ENCODE measurements at regions not wholly inside any gene's neighbourhood (a gene's known extent, or its start where the extent isn't known, plus 50 kb on each side); places are given as distances from the start of the nearest gene placed in this dataset.
"Not testable (repeated sequence)": the region's sequence is repeated elsewhere in the genome, so short reads cannot be mapped to it uniquely, and the experiment has no call there.

DNA sequence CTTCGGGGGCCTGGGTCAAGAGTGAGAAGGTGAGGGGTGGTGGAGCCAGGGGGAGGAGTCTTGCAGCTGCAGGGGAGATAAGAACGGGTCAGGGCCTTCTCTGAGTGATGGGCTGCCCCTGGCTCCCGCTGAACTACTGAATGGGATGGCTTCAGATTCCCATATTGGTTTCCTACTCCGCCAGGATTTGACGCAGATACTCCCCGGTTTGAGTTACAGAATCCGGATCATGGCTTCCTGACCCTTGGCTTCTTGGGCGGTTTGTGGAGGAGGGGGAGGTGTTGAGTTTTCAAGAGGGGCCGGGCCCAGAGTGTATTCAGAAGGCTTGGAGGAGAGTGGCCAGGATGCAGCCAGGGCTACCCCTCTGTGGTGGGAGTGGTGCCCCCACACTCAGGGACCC is 119.9 kb upstream of the ATP2B2 start:
- DNase-seq (ENCODE audit: low spot score) = no peak

DNA sequence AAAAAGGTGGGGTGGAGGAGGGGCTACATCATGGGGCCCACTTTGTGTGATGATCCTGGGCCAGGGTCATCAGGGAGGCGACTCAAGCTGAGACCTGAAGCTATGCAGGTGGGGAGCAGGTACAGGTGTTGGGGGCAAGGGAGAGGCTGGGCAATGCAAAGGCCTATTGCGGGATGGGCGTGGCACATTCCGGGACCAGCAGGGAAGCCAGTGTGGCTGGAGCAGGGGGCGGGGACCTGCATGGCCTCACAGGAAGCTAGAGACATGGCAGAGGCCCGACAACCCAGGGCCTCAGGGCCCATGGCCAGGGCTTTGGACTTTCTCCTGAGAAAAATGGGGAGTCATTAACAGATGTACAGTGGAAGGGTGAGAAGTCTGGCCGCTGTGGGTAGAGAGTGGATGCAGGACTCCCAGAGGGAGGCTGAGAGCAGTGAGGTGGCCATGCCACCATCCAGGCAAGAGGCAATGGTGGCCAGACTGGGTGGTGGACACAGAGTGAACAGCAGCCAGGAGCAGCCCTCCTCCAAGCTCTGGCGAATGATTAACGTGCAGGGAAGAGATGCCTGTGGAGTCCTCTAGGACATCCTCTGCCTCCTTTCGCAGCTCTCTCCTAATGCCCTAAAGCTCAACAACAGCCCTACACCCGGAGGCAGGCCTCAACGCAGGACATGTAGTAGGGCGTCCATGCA is 122.6 kb upstream of the ATP2B2 start:
- DNase-seq (ENCODE audit: low spot score) = no peak

DNA sequence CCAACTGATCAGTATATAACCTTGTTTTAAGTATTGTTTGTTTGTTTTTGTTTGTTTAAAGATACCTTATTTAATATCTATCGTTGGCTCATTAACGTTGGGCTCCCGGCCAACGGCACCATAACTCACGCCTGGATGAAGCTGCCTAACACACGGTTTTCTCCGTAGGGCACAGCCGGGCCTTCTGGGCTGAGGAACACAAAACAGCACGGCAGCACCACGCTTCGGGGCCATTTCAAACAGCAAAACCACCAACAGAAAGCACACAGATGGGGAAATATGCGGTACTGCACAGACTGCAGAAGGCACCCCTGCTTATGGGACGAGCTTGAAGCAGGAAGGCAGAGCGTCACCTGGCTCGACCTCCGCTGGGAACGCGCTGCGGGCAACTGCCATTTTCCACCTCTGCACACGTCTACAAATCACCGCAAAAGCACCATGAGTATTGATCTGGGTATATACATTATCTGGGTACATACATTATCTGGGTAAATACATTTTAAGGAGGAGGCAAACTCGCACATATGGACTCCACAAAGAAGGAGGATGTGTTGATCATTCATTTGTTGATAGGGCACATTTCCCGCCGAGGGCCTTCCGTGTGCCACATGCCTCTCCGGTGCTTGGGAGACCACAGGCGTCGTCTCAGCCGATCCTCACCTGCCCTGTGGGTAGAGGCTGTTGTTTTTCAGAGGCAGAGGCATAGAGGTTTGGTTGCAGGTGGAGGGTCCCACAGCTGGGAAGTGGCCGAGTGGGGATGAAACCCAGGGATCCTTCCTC is 123.7 kb upstream of the ATP2B2 start:
- no peak for DNase-seq (ENCODE audit: low spot score)

DNA sequence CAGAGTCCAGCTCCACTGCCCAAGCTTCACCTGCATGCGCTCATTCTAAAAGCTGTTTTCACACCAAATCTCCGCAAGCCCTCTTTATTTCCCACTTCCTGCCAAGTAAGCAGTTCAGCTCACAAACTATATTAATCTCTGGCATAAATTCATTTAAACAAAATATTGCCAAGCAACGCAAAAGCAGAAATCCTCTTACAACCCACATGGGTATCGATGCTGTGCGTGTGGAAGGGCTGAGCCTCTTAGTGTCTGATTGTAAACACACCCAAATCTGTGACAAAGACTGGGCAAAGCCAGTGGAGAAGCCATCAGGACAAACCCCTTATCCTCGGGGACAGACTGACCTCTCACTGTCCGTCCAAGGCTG is 124.3 kb upstream of the ATP2B2 start:
- DNase-seq (ENCODE audit: low spot score) = no peak

DNA sequence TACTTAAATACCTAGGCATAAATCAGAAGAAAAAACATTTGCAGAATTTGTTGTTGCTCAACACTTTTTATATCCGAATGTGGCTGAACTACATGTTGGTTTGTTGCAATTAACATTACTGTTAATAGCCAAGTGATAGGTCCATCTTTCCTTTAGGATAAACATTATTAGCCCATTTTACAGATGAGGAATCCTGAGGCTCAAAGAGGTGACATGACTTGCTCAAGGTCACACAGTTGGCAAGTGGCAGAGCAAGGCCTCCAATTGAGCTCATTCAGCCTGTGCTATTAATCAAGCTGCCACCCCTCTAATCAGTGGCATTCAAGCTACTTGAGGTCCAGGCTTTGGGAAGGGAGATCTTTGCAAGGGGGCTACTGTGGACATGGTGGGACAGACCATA is 125.8 kb upstream of the ATP2B2 start:
- no peak for DNase-seq (ENCODE audit: low spot score)

DNA sequence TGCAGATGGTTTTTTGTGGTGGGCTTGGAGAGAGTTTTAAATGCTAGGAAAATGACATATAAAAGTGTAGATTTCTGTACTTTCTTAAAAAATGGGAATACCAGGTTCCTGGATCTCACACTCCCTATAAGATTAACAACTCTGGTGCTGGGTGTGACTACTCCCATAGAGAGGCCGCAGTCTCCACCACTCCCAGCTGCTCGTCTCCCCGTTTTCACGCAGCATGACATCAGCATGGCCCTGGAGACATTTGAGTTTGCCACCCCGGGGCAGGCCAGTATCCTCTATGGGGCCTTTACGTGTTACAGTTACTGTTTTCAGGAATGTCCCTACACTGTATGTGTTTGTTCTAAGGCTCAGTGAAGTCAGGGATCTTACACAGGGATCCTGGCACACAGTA is 126.7 kb upstream of the ATP2B2 start:
- DNase-seq (ENCODE audit: low spot score) = no peak

DNA sequence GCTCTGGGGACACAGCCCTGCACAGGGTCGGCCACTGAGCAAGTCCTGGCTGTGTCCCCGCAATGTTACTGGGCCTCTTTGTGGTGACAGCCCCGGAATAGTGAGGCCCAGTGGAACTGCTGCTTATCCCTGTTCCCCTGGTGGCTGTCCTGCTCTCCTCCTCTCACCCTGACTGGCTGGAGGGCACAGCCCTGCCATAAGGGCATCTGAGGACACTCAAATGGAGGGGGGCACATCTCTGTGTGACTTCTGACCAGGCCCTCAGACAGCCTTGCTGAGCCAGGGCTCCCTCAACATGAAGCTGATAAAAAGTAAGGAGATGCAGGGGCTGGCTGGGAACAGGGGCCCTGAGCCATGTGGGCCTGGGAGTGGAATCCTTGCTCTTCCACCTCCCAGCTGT is 127.4 kb upstream of the ATP2B2 start:
- DNase-seq (ENCODE audit: low spot score) = no peak

DNA sequence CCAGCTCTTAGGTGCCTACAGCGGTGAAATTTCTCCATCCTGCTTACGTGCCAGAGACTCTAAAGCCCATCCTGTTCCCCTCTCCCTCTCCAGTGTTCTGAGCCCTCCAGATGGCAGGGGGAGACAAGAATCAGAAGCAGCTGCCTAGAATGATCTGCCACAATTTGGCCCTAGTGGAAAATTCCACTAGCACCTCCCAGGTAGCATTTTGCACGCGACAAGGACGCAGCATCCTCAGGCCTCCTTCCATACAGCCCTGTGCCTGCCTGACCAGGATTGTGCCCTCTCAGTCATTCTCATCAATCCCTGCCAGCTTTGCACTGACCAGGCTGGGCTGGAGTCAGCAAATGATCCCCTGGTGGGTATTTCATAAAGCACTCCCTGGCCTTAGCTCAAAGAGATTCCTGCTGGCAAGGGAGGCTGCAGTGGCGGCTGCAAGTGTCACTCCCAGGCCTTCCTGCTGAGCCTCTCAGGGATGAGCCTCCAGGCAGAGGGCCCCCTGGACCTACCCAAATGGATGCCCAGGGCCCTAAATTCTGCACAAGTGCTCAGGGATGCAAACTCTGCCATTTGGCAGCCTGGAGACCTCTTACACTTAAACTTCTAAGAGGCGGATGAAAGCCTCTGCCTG is 130.2 kb upstream of the ATP2B2 start:
- DNase-seq (ENCODE audit: low spot score) = no peak

DNA sequence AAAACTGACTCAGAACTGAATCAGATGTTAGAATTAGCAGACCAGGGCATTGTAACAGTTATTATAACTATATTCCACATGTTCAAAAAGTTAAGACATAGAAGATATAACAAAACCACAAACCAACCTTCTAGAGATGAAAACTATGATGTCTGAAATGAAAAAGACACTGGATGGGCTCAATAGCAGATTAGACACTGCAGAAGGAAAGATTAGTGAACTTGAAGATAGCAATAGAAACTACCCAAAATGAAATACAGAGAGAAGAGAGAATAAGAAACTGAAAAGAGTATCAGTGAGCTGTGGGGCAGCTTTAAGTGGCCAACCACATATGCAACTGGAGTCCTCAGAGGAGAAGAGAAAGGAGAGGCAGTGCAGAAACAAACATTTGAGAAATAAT is 132.0 kb upstream of the ATP2B2 start:
- DNase-seq (ENCODE audit: low spot score) = no peak

DNA sequence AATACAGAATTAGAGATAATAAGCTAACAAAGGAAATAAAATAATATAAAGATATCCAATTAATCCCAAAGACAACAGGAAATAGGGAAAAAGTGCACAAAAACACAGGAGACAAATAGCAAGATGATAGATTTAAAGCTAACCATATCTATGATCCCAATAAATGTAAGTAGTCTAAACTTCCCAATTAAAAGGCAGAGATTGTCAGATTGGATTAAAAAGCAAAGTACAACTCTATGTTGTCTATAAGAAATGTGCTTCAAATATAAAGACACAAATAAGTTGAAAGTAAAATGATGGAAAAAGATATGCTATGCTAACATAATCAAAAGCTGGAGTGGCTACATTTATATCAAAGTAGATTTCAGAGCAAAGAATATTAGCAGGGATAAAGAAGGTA is 133.1 kb upstream of the ATP2B2 start:
- DNase-seq (ENCODE audit: low spot score) = no peak

DNA sequence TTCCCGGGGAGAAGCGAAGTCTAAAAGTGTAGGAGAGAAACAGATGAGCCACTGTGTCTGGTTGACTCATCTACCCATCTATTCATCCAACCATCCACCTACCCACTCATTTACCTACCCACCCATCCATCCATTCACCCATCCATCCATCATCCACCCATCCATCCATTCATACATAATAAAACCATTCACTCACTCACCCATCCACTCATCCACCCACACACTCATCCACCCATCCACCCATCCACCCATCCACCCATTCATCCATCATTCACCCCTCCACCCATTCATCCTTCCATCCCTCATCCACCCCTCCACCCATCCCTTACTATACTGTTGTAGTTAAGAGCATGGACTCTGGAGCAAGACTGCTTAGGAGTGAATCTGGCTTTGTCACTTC is 136.4 kb upstream of the ATP2B2 start:
- no peak for DNase-seq (ENCODE audit: low spot score)

DNA sequence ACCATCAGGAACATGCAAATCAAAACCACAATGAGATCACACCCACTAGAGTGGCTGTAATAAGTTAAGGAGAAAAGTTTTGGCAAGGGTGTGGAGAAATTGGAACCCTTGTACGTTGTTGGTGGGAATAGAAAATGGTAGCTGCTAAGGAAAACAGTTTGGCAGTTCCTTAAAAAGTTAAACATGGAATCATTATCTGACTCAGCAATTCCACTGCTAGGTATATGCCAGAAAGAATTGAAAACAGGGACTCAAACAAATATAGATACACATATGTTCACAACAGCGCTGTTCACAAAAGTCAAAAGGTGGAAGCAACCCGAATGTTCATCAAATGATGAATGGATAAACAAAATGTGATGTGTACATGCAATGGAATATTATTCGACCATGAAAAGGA is 138.8 kb upstream of the ATP2B2 start:
- no peak for DNase-seq (ENCODE audit: low spot score)

DNA sequence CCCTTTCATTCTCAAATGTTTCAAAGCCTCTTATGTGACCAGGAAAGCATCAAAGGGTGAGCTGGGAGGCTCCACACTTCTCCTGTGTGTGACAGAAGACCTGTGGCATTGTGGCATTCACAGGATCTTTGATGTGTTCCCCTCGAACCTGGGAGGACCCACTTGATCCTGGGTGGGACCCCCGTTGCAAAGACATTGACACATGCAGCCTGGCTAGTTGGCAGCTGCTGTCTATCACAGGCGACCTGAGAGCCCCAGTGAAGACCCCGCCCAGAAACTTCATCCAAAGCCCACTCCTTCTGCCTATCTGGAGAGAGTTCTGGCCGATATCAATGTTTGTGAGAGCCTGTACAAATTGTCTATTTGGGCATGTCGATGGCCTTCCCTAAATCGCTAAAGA is 140.4 kb upstream of the ATP2B2 start:
- DNase-seq (ENCODE audit: low spot score) = no peak

DNA sequence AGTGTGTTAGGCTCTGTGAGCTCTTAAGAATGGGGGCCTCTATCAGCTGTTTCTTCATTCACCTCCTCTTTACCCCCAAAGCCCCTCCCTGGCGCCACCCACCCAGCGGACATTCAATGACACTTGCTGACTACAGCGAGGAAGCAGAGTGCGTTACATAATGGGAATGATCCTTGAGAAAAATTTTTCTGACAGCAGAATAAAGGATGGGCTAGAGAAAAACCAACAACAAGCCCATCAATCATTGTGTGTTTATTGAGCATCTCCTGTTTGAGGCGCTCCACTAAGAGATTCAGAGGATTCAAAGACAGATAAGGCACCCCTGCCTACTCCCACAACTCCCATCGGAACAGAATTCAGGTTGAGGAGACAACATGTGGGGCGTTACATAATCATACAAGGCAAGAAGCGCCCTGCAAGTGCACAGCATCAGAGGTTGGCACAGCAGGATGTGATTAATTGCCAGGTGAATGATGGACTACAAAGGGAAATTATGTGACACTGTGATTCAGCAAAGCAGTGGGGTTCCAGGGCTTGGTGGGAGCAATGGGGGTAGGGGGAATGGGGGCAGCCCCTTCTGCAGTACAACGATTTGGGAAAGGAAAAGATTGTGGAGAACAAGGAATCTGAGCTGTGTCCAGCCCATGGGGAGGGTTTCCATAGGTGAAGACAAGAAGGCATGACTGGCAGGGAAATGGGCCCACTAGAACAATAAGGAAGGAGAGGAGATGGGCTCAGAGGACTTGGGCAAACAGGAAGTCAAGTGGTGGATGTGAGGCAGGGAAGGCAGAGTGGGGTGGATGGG is 141.3 kb upstream of the ATP2B2 start:
- no peak for DNase-seq (ENCODE audit: low spot score)

DNA sequence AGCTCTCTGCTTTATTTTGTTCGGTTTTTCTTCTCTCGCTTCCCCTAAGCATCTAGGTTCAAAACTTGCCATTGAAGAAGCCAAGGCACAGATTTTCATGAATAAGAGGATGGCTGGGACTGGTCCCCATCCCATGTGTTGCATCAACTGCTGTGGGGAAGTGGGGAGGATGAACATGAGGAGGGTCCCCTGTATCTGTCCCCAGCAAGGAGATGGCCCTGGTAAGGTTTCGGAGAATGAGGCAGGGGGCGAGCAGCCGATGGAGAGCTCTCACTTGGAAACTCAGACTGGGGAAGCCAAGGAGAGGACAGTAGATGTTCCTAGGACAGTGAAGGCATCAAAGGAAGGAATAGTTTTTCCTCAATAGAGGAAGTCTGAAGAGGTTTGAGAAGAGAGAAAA is 142.0 kb upstream of the ATP2B2 start:
- DNase-seq (ENCODE audit: low spot score) = no peak

DNA sequence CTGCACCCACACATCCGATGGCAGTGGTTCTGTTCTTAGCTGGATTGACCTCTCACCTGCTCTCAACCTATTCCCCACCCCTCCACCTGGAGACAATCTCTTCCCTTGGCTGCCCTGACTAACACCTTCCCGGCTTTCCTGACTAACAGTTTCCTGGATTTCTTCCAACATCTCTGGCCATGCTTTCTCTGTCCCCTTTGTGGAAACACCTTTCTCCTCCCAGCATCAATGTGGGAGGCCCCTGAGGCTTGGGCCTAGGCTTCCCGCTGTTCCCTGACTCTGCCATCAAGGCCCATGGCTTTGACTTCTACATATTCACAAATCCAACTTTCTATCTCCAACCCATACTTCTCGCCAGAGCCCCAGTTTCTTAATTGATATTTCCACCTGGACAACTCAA is 142.8 kb upstream of the ATP2B2 start:
- no peak for DNase-seq (ENCODE audit: low spot score)

DNA sequence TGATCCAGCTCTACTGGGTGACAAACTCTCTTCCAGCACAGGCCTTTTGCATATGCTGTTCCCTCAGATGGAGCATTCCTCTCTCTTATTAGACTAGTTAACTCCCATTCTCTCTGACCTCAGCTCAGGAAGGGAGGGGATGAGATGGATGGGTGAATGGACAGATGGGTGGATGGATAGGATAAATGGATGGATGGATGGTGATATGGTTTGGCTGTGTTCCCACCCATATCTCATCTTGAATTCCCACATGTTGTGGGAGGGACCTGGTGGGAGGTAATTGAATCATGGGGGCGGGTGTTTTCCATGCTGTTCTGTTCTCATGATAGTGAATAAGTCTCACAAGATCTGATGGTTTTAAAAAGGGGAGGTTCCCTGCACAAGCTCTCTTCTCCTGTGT is 144.1 kb upstream of the ATP2B2 start:
- DNase-seq (ENCODE audit: low spot score) = not testable (repeated sequence)

DNA sequence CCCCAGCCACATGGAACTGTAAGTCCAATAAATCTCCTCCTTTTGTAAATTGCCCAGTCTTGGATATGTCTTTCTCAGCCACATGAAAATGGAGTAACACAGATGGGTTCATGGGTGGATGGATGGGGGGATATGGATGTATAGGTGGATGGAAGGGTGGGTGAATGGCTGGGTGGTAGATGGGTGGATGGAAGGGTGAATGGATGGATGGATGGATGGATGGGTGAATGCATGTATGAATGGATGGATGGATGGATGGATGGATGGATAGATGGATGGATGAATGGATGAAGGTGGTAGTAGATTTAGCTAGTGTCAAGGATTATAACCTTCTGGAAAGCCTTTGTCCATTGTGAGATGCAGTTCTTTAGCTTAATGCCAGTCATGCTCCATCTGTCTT is 146.1 kb upstream of the ATP2B2 start:
- DNase-seq (ENCODE audit: low spot score) = no peak

DNA sequence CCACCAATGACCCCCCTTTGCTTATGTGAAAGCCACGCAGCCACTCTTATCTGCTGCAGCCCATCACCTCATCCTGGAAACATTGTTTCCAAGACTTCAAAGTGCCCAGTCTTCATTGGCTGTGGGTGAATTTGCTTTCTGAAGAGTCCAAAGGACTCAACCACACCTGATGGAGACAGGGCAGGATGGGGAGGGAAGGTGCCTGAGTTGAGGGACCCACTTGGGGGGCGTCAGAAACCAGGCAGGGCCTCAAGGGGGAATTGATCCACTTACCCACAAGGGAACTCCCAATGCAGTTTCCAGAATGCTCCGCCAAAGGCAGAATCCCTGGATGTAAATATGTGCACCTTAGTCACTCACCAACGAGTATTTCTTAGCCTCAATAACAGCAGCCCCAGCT is 147.9 kb upstream of the ATP2B2 start:
- DNase-seq (ENCODE audit: low spot score) = no peak

DNA sequence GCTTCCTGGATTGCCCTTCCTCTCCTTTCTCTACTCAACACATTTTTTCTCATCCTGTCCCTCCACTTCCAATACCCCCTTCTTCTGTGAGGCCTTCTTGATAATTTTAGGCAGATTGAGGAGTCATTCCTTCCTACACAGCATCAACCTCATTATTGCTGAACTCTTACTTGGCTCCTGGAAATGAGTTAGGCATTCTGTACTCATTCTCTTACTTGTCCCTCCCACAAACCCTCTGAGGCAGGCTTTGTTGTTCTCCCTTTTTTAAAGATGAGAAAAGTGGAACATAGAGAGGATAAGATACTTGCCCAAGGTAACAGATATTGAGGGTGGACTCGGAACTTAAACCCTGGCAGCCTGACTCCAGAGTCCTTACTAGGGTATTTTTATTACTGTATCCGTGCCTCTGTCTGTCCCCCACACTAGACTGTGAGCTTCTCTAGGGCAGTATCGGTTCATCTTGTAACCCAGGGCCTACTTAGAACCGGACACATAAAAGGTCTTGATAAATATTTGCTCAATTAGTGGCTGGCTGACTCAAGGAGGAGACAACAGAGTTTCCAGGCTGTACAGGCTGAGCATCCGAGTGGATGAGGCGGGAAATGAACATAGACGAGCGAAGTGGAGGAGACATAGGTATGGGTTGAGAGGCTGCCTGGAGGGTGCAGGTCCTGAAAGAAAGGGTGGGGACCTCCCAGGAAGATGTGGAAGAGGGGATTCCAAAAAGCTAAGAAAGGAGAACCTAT is 148.7 kb upstream of the ATP2B2 start:
- DNase-seq (ENCODE audit: low spot score) = no peak

DNA sequence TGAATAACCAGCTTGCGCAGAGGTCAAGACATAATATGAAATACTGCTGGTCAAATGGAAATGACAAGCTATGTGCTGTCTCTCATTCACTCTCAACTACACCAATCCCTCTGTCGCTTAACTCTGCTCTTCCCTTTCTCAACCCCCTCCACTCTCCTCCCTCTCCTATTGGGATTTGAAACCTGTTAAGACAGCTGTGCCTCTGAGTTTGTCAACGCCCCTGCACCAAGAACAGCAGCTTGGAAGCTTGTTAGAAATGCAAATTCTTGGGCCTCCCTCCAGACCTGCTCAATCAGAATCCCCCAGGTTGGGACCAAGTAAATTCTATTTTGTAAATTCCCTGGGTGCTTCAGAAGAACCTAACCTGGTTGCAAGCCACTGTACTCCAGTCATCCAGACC is 149.7 kb upstream of the ATP2B2 start:
- DNase-seq (ENCODE audit: low spot score) = no peak

DNA sequence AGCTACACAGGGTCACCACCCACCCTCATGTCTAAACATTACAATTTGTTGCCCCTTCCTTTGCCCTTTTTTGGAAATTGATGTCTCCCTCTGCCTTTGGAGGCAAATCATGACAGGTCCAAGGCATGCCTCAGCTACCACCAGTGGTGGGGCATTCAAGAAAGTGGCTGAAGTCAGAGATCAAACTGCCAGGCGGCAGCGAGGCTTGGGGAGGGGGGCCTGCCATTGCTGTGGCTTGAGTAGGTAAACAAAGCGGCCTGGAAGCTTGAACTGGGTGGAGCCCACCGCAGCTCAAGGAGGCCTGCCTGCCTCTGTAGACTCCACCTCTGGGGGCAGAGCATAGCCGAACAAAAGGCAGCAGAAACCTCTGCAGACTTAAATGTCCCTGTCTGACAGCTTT is 152.0 kb upstream of the ATP2B2 start:
- not testable (repeated sequence) for DNase-seq (ENCODE audit: low spot score)

Data from SK-N-DZ (cell line).